Stimulated activated CD8-positive, alpha-beta memory T cell treated with anti-CD3 and anti-CD28 coated beads, Interleukin-4, amount 100 ng/mL, for 24 hours (primary cell): ENCODE measurements at regions not wholly inside any gene's neighbourhood (a gene's known extent, or its start where the extent isn't known, plus 50 kb on each side); places are given as distances from the start of the nearest gene placed in this dataset.
A peak's percentile ranks its signal among the peaks of the same experiment; 100 is the strongest.
"Not testable (repeated sequence)": the region's sequence is repeated elsewhere in the genome, so short reads cannot be mapped to it uniquely, and the experiment has no call there.

Experiments used
- DNase-seq: peaks from one replicate; pipeline ENCODE4 v3.0.0-alpha.2; 2020; ENCODE audit warnings: low read depth

DNA sequence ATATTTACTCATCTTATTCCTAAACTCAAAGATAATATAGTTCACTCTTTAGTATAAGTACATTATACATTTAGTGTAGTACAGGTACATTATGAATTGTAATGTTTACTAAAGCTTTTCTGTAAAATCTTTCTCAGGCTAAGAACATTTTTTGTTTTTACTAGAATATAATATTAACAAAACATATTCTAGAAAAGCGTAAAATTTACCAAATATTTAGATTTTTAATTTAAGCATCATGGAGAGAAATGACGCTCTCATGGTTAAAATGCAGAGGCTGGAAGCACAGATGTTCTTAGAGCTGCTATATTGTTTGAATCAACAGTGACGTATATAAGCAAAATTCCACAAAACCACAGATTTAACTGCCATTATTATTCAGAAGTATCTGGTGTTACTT, 54.7 kb upstream of the NBPF15 start:
- not testable (repeated sequence) for DNase-seq

DNA sequence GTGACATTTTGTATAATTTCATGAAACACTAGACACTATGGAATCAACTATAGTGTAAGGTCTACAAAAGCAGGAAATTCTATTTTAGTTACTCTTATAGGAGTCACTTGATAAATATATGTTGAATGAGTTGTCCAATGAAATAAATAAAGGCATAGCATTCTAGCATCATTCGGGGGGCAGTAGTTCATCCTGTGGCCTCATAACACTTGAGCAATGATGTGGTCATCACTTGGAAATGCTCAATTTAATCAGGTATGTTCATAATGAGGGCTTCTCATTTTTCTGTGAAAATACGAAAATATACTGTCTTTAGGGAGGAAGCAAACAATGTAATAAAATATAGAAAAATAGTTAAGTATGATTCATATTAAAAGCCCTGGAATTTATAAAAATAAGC, 55.4 kb upstream of the NBPF15 start:
- DNase-seq: not testable (repeated sequence)

DNA sequence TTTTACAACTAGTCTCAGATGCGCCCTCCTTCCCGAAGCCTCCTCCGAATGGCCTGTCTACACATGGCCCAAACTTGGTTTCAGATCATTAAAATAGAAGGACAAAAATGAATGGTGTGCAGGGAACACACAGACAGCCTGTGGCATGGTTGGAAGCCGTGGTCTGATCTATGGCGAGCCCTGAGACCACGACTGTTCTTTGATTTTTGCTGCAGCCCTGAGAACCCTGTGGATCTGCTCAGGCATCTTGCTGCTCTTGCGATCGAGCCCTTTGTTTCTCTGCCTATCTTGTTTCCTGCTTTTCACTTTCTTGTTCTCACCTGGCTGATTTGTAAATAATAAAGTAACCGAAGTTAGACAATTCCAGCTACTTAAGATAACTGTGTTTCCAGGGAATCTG, 57.0 kb upstream of the NBPF15 start:
- not testable (repeated sequence) for DNase-seq

DNA sequence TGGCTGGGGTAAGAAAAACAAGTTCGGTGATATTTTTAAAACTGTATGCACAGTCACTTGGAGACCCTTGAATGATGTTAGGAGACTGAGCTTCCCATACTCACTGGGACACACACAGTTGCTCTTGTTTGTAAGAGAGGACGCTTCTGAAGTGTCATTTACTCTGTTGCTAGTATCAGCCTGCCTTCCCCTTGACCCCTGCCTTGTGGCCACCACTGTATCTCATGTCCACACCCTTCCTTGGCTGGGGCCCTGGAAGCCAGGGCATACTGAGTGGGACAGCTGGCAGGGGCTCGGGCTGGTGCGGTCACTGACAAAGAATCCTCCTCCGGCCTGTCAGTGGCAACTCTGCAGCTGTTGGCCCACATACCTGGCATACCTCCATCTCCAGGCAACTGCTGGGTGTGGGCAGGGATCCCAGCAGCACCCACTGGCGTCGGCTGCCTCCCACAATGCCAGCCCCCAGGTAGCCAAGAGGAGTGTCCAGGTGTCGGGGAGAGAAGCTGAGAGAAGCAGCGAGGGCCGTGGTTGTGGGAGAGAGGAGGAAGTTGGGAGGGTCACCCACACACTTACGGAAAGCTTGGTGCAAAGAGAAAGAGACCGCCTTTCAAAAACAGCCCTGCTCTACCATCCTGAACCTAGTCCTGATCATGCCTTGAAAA, 58.2 kb upstream of the NBPF15 start:
- DNase-seq: not testable (repeated sequence)

DNA sequence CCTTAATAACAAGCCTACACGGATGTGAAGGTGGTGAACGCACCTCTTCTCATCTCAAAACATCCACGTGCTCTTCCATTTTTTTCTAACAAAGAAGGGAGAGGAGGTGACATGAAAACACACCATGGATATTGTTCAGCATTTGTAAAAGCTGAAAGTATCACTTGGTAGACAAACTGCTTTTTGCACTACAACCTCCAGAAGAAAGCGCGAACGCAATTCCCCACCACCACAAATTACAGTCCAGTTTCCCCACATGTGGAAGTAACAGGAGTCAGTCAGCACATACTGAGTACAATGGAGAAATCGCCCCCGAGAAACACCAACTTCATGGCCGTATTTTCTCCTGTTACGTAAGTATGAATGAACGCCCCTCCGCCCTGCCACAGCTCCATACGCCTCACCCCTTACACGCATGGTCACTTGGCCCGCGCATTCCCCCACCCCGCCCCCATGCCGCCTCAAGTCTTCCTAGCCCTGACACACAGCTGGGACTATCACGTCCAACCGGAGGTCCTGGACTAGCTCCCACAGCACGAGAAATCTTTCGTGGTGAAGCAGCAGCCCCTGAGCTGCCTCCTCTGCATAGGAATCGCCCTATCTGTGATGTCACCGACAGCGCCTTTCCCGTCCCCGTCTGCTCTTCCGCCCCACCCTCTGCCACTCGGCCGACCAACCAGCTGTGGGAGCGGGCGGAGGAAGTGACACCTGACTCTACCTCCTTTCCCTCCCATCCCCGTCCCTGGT, 62.4 kb upstream of the NBPF15 start:
- DNase-seq: peak; percentile 24

DNA sequence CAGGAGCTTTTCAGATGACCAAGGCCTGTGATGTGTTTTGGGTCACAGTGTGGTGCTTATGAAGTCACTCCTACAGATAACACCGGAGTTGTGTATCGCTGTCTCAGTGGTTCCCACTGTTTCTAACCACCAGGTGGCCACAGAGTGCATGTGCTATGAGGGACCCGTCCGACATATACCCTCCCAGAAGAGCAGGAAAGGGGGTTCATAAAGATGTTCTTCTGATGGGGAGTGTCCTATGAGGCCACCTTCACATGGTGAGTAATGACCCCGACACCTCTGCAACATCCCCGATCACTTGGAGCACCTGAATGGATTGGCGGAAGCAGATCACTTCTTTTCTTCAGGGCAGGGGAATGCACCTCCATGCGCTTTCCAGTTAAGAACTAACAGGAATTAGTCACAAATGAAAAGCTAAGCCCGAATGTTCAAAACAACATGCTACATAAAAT, 60.5 kb upstream of the PPIAL4F start:
- DNase-seq: not testable (repeated sequence)

DNA sequence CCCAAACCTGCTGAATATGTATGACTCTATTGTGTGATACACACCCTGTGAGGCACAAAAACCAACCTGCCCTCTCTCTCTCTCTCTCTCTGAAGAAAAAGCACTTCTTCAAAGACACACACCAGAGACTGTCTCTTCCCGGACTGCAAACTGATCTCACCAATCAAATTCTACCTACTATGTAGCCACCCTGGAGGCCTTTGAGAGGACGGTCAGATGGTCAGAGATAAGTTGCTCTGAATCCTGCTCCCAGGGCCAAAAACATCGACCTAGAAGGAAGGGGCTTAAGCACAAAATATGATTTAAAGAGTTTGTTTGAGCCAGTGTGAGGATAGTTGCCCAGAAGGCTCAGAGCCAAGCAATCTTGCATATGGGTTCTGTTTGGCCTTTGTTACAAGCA, 59.2 kb upstream of the PPIAL4F start:
- DNase-seq: not testable (repeated sequence)

DNA sequence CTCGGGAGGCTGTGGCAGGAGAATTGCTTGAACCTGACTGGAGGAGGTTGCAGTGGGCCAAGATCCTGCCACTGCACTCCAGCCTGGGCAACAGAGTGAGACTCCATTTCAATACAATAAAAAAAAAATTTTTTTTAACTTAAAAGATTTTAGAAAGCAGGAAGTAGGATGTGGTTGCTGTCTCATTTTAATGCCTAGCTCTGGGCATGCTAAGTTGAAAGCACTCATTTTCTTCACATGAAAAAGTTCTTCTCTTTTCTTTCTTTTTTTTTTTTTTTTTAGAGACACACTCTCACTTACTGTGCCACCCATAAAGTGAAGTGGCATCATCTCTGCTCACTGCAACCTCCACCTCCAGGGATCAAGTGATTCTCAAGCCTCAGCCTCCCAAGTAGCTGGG, 58.4 kb upstream of the PPIAL4F start:
- not testable (repeated sequence) for DNase-seq

DNA sequence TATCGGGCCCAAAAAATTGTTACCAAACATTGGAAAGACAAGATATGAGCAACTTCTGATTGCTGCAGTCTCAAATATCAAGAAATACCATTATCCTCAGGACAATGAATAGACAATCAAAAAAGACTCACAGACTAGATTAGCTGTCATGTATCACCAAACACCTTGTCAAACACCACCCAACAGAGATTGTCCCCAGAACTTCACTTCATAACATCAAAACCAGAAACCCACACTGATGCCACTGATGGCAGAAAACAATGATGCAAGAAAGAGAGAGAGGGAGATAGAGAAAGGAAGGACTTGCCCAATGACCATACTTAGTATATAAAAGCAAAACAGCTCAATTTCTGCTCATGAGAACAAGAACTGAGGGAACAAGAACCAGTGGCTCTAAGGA, 56.0 kb upstream of the PPIAL4F start:
- not testable (repeated sequence) for DNase-seq

DNA sequence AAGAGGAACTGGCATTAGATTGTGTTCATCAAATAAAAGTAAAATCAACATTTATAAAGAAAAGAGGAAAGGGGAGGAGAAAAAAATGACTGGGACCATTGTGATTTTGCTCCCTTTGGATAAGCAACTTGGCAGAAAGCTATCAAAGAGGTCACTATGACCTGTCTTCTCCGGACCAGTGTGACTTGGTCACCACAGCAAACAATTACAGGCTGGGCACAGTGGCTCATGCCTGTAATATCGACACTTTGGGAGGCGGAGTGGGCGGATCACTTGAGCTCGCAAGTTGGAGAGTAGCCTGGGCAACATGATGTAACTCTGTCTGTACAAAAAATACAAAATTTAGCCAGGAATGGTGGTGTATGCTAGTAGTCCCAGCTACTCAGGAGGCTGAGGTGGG, 55.5 kb upstream of the PPIAL4F start:
- not testable (repeated sequence) for DNase-seq

DNA sequence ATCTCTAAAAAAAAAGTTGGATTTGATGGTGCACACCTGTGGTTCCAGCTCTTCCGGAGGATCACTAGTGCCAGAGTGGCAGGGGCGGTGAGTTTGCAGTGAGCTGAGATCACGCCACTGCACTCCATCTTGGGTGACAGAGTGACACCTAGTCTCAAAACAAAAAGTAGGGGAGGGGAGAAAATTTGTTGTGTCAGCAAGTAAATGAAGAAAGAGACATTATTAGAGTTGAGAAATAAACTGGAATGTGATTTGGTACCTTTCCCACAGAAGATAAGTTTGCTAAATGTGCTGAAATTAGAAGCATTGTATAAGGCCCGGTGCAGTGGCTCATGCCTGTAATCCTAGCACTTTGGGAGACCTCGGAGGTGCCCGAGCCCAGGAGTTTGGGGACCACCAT, 54.0 kb upstream of the PPIAL4F start:
- not testable (repeated sequence) for DNase-seq

DNA sequence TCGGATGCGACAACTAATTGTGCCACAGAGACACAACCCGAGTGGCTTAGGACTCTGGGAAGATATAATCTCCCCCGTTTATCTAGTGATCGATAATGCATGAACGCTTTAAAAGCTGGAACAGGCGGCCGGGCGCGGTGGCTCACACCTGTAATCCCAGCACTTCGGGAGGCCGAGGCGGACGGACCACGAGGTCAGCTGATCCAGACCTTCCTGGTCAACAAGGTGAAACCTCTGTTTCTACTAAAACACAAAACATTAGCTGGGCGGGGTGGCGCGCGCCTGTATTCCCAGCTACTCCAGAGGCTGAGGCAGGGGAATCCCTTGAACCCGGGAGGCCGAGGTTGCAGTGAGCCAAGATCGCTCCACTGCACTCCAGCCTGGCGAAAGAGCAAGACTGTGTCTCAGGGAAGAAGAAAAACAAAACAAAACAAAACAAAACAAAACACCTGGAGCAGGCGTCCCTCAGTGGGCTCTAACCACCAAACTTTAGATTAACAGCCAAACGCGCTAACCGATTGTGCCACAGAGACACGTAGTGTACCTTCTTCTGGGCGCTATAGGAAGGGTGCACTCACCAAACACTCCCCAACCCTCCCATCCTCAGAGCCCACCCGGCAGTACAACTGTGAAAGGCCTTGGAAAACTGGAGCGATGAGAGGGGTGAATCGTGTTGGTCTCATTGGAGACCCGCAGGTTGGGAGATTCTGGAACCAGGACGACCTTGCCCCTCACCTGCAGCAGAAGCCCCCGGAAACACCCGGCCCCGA, 53.3 kb upstream of the PPIAL4F start:
- not testable (repeated sequence) for DNase-seq
